ENCODE measurements at regions not wholly inside any gene's neighbourhood (a gene's known extent, or its start where the extent isn't known, plus 50 kb on each side); places are given as distances from the start of the nearest gene placed in this dataset.
A peak's percentile ranks its signal among the peaks of the same experiment; 100 is the strongest.

DNA sequence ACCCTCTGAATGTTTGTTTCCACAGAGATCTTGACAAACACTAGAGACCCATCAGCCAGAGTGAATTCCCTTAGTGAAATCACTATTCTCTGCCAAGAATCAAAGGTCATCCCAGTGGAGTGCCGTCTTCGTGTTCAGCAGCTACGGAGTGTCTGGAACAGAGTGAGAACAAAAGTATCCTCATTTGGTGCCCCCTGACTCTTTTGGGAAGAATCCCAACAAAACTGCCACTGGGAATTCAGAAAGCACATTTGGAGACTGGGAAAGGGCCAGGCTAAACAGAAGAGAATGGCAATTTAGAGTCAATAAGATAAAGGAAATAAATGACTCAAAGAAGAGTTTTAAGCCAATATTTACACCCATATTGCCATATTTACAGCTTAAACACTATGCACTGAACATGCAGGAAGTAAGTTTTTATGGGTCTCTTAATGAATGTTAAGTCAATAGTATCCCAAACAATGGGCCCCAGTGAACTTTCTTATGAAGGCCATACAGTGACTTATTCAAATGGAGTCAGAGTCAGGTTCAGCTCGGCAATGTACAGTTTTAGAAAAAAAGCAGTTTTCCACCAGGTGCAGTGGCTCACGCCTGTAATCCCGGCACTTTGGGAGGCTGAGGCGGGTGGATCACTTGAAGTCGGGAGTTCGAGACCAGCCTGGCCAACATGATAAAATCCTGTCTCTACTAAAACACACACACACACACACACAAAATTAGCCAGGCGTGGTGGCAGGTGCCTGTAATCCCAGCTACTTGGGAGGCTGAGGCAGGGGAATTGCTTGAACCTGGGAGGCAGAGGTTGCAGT, 392.6 kb downstream of the KLF5 start:
- H3K4me3 ChIP-seq (ENCODE audit: low read length) = peak overlapping the region; percentile 7; the same call in 1 of the 2 replicates
- DNase-seq = peak; percentile 86
- intact Hi-C loops (cut with micrococcal nuclease) = loop anchor here (1.0 to 2.0 kb wide), 5 partner anchors 23 to 226 kb away; no protein-coding TSS in a partner anchor
- no peaks in the 10 kb centered on the region for H3K79me2 ChIP-seq (ENCODE audit: low read length)
- no peaks in the 10 kb centered on the region for H3K9me3 ChIP-seq (ENCODE audit: low read length)
- CTCF ChIA-PET = interaction anchor here (0.6 kb wide), 1 partner anchor 371 kb away, joined by 3 read pairs; no protein-coding TSS in a partner anchor
- POLR2A ChIA-PET (ENCODE audit: unreplicated experiment) = no interaction called here
- H2AFZ ChIP-seq (ENCODE audit: low read length) = no peak overlapping the region
- no peaks in the 10 kb centered on the region for H3K36me3 ChIP-seq (ENCODE audit: low read depth, low read length)
- H3K9ac ChIP-seq (ENCODE audit: low read length) = peak overlapping the region; percentile 83
- no peaks in the 10 kb centered on the region for H3F3A ChIP-seq (ENCODE audit: low read length, unreplicated experiment)
- H4K20me1 ChIP-seq (ENCODE audit: low read length) = no peaks in the 10 kb centered on the region
- no peak for TF ChIP-seq CTCF (conservative IDR thresholded peaks at IDR 0.05; ENCODE audit: low read depth, low read length)
- TF ChIP-seq EZH2phosphoT487 (IDR thresholded peaks at IDR 0.05; ENCODE audit: borderline replicate concordance, low read length) = no peak
- no peak for TF ChIP-seq EZH2 (IDR thresholded peaks at IDR 0.05; ENCODE audit: low read length, unreplicated experiment)
- H3K4me2 ChIP-seq (ENCODE audit: low read length) = peak overlapping the region; percentile 58
- H3K27ac ChIP-seq (ENCODE audit: low read length) = peak overlapping the region; percentile 98
- H3K4me1 ChIP-seq (ENCODE audit: insufficient read depth, low read length) = peaks cover 40% of the 10 kb centered on the region
- no peaks in the 10 kb centered on the region for H3K27me3 ChIP-seq (ENCODE audit: low read length)
- BruUV-seq (replicated peaks) = no TSS peak
- ATAC-seq = peak; percentile 94
- H3K9me2 ChIP-seq (replicated peaks; ENCODE audit: low read length) = no peaks in the 10 kb centered on the region

DNA sequence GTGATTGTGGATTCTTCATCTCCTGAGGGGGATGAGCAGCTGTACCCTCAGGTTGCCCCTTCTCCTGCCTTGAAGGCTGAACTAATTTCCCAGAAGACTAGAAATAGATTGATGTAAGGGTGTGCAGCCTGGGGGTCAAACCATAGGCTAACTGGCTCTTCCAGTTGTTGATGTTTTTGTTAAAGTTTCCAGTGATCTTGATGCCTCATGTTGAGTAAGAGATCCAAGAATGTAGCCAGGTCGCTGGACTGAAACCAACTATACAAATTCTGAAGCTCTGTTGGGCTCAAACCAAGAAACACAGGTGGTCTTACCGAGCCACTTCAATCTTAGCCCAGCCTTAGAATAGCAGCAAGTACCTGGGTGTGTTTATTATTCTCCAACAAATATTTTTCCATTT, 391.8 kb downstream of the KLF5 start:
- no peaks in the 10 kb centered on the region for H3K9me2 ChIP-seq (replicated peaks; ENCODE audit: low read length)
- intact Hi-C loops (cut with micrococcal nuclease) = loop anchor here (2.0 kb wide), 2 partner anchors 22 to 116 kb away; no protein-coding TSS in a partner anchor
- H3K9ac ChIP-seq (ENCODE audit: low read length) = peak overlapping the region; percentile 83
- no peaks in the 10 kb centered on the region for H3K79me2 ChIP-seq (ENCODE audit: low read length)
- no peaks in the 10 kb centered on the region for H3F3A ChIP-seq (ENCODE audit: low read length, unreplicated experiment)
- DNase-seq = peak; percentile 66
- no peaks in the 10 kb centered on the region for H4K20me1 ChIP-seq (ENCODE audit: low read length)
- TF ChIP-seq EZH2phosphoT487 (IDR thresholded peaks at IDR 0.05; ENCODE audit: borderline replicate concordance, low read length) (no peak), EZH2 (IDR thresholded peaks at IDR 0.05; ENCODE audit: low read length, unreplicated experiment) (no peak), CTCF (conservative IDR thresholded peaks at IDR 0.05; ENCODE audit: low read depth, low read length) (no peak)
- no peak overlapping the region for H2AFZ ChIP-seq (ENCODE audit: low read length)
- H3K4me2 ChIP-seq (ENCODE audit: low read length) = peak overlapping the region; percentile 58
- CTCF ChIA-PET = interaction anchor here (0.6 kb wide), 1 partner anchor 30 kb away, joined by 3 read pairs; no protein-coding TSS in a partner anchor
- POLR2A ChIA-PET (ENCODE audit: unreplicated experiment) = interaction anchor here (0.6 kb wide), 1 partner anchor 28 kb away, joined by 3 read pairs; no protein-coding TSS in a partner anchor
- H3K36me3 ChIP-seq (ENCODE audit: low read depth, low read length) = no peaks in the 10 kb centered on the region
- peaks cover 40% of the 10 kb centered on the region for H3K4me1 ChIP-seq (ENCODE audit: insufficient read depth, low read length)
- H3K4me3 ChIP-seq (ENCODE audit: low read length) = peak overlapping the region; percentile 7; the same call in 1 of the 2 replicates
- no peaks in the 10 kb centered on the region for H3K27me3 ChIP-seq (ENCODE audit: low read length)
- H3K9me3 ChIP-seq (ENCODE audit: low read length) = no peaks in the 10 kb centered on the region
- peak; percentile 11; the same call in 1 of the 2 replicates for ATAC-seq
- no TSS peak for BruUV-seq (replicated peaks)
- peak overlapping the region; percentile 98 for H3K27ac ChIP-seq (ENCODE audit: low read length)

Measured in PC-3 (cell line).